Erythroblast (primary cell): ENCODE measurements at regions not wholly inside any gene's neighbourhood (a gene's known extent, or its start where the extent isn't known, plus 50 kb on each side); places are given as distances from the start of the nearest gene placed in this dataset.
"Not testable (repeated sequence)": the region's sequence is repeated elsewhere in the genome, so short reads cannot be mapped to it uniquely, and the experiment has no call there.

Source experiments
- GATA1 ChIP-seq: IDR thresholded peaks from 2 replicates; pipeline ENCODE4 v1.6.1; 2011; ENCODE audit warnings: low read depth, mild to moderate bottlenecking, control low read depth, low read length, moderate library complexity
- POLR2A ChIP-seq: IDR thresholded peaks from 2 replicates; pipeline ENCODE4 v1.6.1; 2011; ENCODE audit warnings: mild to moderate bottlenecking, low read length

GRCh38 chr7:34235101-34235500 lies 329.8 kb downstream of the BMPER start:
- not testable (repeated sequence) for TF ChIP-seq POLR2A, GATA1
